ENCODE measurements at regions not wholly inside any gene's neighbourhood (a gene's known extent, or its start where the extent isn't known, plus 50 kb on each side); places are given as distances from the start of the nearest gene placed in this dataset.
"Not testable (repeated sequence)": the region's sequence is repeated elsewhere in the genome, so short reads cannot be mapped to it uniquely, and the experiment has no call there.

DNA sequence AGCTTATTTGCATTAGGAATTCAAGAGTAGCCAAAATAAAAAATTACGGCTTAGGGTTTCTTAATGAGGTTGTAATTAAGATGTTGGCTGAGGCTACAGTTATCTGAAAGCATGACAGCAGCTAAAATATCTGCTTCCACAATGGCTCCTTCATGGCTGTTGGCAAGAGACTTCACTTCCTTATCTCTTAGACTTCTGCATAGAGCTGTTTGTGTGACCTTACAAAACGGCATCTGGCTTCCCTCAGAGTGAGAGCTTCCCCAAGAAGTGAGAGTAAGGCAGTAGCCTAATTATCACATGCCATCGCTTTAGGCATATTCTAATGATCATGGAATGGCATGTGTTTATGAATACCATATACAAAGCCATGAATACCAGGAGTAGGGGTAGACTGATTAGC is 57.6 kb downstream of the CCDC59 start:
- DNase-seq (ENCODE audit: low read depth, low spot score), result no peak

- DNase-seq (ENCODE audit: low read depth, low spot score), result no peak
Measured at GRCh38 chr12:82299319-82300025, 58.7 kb downstream of the CCDC59 start.

DNA sequence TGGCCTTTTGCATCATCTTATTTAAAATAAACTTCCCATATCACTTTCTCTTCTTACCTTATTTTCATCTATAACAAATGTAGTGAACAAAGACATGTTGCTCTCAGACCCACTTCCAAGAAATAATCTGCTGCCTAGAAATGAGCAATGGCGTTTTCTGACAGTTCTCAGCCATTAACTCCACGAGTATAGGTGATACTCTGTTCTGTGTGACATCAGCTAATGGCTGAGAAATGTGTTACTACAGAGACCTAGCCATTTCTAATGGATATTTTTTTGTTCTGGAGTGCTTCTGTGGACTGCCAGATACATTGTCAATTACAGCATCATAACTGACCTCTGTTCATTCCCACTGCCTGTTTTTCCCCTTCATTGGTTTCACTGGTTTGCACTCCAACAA is 67.8 kb downstream of the CCDC59 start:
- DNase-seq (ENCODE audit: low read depth, low spot score), result no peak

GRCh38 chr12:82281335-82281734 is 76.9 kb downstream of the CCDC59 start:
- not testable (repeated sequence) for DNase-seq (ENCODE audit: low read depth, low spot score)

GRCh38 chr12:82279536-82280058 is 78.6 kb downstream of the CCDC59 start:
- DNase-seq (ENCODE audit: low read depth, low spot score), result no peak

DNA sequence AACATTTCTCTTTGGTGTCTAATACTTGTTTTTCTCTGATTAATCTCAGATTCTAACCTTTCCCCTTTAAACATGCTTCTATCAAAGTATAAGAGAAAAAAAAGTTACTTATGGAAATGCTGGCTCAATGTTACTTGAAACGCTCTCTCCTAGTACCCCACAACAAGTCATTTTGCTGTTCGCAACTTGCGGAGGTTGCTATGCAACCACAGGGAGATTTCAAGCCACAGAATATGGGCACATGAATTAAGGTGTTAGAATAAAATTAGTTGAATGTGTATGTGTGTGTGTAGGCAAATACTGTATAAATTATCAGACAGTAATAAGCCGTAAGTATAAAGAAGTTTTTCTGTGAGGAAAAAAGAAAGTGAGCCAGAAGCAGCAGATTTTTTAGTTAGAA is 80.6 kb downstream of the CCDC59 start:
- no peak for DNase-seq (ENCODE audit: low read depth, low spot score)

- DNase-seq (ENCODE audit: low read depth, low spot score), result no peak
Measured at GRCh38 chr12:82242729-82243128, 115.5 kb downstream of the CCDC59 start.

- no peak for DNase-seq (ENCODE audit: low read depth, low spot score)
Measured at GRCh38 chr12:82225871-82226270, 132.3 kb downstream of the CCDC59 start.

DNA sequence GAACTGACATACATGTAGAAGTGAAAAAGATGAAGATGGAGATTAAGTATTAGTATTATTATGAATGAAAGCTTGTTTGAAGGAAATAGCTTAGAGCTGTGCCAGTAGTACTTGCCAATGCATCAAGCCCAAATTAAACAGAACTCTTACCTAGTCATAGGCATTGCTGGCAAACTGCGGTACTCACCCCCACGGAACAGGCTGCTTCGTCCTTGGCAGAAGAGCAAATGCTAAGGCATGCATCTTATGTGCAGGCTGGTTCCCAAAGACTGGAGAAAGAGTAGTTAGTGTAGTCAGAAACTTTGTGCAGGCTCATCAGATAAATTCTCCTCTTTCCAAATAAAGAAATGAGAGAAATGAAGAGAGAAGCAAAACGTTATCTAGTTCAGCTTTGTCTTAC is 134.8 kb downstream of the CCDC59 start:
- no peak for DNase-seq (ENCODE audit: low read depth, low spot score)

GRCh38 chr12:82216475-82216874 is 141.7 kb downstream of the CCDC59 start:
- DNase-seq (ENCODE audit: low read depth, low spot score), result no peak

GRCh38 chr12:82213761-82214160 is 144.4 kb downstream of the CCDC59 start:
- no peak for DNase-seq (ENCODE audit: low read depth, low spot score)

DNA sequence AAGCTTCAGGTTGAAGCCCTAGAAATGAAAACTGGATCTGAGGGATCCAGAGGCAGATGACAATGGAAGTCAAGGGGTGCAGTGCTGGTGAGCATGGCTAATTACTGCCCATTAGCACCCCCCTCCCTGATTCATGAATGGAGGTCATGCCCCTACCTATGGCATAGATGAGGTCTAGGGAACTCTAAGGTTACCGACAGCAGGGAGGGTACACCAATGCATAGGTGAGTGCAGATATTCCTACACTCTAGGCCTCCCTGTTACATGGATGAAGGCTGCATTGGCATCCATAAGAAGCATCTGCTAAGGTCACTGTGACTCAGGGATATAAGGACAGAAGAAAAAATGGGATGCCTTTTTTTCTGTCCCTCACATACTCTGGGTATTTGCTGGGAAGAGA is 147.3 kb downstream of the CCDC59 start:
- DNase-seq (ENCODE audit: low read depth, low spot score), result no peak

DNA sequence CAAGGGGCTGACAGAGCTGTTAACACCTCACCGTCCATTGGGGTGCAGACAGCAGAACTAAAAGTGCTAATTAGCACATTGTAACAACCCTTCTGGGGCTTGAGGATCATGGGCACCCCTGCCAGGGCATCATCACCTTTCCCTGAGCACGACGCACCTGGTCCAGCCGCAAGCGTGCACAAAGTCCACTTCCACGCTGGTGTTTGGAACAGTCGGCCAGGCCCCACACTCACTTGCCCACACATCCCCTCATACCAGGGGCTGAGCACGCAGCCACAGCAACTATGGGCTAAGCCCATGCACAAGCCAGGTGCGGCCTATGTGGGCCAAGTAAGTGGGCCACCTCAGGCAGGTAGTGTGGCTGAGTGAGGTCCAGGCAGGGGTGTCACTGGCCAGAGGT is 148.7 kb downstream of the CCDC59 start:
- DNase-seq (ENCODE audit: low read depth, low spot score), result no peak

DNA sequence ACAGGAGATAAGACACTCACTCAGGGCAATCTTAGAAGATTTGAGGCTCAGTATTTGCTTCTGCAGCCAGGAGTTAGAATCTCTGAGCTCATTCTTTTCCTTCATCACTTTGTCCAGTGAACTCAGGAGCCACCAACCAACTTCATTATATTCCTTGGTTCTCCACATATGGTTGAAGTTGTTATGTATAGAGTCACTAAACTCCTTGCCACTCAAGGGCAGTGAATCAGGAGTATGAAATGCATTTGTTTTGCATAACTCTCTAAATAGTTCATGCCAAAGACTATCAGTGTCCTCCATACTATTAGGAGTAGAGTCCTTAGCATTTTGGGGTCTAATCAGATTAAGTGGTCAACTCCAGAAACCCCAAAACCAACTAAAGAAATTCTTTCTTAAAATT is 150.6 kb downstream of the CCDC59 start:
- no peak for DNase-seq (ENCODE audit: low read depth, low spot score)

- DNase-seq (ENCODE audit: low read depth, low spot score), result no peak
Measured at GRCh38 chr12:82203086-82203485, 155.1 kb downstream of the CCDC59 start.

GRCh38 chr12:82187595-82187994 is 170.6 kb downstream of the CCDC59 start:
- DNase-seq (ENCODE audit: low read depth, low spot score), result no peak

- no peak for DNase-seq (ENCODE audit: low read depth, low spot score)
Measured at GRCh38 chr12:82187011-82187410, 171.2 kb downstream of the CCDC59 start.

DNA sequence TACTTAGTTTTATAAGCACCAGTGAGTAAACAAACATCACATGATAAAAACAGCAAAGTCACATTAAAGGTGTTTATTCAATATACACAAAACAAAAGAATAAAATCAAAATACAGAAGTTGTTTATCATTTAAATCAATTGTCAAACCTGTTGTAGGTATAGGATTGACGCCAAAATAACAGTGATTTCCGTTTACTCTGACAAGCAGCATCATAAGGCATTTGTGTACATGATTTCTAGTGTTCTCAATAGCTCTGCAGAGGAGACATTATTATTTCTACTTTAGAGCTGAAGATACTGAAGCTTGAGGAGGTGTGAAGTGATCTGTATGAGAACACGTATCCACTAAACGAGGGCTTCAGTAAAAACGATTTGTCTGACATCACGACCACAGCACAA is 171.9 kb downstream of the CCDC59 start:
- no peak for DNase-seq (ENCODE audit: low read depth, low spot score)

DNA sequence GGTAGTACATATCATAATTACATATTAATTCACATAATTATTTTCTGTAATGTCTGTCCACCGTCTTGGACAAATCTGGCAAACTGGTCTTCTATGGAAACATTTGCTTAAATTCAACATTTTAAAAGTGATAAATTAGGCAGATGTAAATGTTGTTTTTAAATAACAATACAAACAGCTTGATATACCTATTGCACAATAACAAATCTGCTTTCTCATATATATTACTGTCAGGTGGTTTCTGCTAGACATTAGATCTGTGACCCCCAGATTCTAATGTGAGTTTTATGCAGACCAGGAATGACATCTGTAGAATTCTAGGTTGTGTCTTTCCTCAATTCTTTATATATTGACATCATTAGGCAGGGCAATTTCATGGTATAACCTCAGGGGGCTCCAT is 173.3 kb downstream of the CCDC59 start:
- no peak for DNase-seq (ENCODE audit: low read depth, low spot score)

DNA sequence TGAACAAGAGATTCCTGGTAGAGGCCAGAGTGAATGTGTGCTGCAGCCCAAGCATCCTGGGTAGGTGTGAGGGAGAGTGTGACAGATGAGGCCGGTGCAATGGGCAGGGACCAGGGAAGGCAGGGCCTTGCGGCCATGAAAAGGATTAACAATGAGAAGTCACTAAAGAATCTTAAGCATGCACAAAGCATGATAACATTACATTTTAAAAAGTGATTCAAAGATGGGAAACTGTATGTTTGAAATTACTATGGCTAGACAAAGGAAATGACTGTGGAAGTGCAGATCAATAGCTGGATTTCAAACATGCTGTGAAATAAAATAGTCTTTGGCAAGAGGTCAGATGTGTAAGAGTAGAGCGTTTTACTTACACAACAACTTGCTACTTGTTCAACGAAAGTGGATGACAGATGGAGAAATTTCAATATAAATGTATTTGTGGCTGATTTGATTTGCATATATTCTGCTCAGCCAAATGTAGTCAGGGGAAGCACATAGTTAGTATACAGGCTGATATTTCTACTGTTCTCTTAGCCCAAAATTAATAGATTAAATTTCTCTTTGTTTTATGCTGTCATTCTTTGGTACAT is 175.5 kb downstream of the CCDC59 start:
- DNase-seq (ENCODE audit: low read depth, low spot score), result no peak

DNA sequence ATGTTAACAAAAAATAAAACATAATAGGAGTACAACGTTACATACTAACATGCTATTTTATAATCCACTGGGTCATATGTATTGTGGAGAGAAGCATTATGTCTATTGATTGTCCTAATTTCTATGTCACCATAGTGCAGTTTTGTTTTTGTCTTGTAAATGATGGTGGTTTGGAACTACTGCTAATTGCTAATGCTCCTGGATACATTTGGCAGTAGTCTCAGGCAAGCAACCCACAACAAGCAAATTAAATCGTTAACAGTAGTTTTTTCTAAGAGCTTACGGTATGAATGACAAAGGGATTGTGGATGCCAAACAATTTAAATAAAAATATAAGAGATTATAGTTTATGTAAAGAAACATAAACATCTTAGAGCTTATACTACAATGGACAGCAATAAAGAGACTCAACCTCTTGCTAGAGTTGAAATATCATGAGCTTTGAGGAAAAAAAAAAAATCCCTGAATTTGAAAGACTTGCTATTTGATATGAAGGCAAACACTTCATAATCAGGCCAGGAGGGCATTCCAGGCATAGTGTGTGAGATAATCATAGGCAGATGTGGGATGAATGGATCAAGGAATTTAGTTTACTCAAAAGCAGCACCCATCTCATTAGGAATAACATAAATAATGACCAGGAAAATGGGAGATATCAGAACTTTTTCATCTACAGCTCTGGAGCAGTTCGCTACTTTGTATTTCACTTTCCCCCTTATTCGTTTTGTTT is 181.3 kb downstream of the CCDC59 start:
- no peak for DNase-seq (ENCODE audit: low read depth, low spot score)

DNA sequence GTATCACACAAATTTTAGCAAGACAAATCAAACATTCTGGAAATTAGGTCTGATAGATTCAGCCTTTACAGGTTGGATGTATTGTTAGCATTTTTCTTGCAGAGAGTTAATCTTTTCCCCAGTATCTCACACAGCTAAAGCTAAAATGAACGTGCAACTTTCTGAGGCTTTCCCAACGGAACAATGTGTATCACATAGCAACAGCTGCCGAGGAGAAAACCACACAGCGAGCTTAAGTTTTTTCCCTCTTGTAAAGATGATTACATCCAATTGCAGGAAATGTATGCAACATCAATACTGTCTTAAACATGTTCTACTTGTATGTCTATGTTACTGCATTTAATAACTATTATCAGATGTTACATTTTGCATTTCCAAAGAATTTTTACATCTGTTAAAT is 182.2 kb downstream of the CCDC59 start:
- no peak for DNase-seq (ENCODE audit: low read depth, low spot score)

DNA sequence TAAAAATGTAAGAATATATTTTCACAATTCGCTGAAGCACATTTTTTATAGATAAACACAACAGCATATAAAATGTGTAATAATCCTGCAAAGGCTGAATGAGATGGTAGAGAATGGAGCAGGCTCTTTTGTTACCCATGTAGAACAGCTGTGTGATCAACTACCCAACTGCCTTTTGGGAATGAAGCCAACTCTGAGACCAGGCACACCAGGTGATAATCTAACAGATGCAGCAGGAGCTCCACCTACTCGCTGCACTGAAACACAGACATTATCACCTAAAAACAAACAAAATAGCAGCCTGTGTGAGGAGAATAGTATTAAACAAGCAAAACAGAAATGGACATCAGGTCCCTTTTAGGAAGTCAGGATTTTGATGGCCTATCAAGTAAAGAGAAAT is 183.3 kb downstream of the CCDC59 start:
- no peak for DNase-seq (ENCODE audit: low read depth, low spot score)

All from pulmonary artery endothelial cell (primary cell).